ENCODE measurements at regions not wholly inside any gene's neighbourhood (a gene's known extent, or its start where the extent isn't known, plus 50 kb on each side); places are given as distances from the start of the nearest gene placed in this dataset.

DNA sequence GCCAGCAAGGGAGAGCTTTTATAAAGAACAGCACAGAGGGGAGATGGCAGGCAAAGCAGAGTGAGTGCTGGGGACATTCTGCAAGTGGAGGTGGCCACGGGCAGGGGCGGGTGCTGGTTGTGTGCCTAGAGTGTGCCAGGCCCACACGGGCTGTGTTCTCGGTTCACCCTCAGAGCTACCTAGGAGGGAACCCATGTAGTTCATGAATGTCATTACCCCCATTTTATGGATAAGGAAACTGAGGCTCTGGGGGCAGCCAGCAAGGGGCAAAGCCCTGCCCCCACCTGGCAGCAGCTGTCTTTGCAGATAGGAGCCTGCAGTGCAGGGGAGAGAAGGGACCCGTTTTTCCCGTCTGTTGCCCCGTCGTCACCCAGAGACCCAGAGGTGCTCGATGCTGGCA lies 85.2 kb upstream of the NCOR2 start:
- TF ChIP-seq, protein P1, sequence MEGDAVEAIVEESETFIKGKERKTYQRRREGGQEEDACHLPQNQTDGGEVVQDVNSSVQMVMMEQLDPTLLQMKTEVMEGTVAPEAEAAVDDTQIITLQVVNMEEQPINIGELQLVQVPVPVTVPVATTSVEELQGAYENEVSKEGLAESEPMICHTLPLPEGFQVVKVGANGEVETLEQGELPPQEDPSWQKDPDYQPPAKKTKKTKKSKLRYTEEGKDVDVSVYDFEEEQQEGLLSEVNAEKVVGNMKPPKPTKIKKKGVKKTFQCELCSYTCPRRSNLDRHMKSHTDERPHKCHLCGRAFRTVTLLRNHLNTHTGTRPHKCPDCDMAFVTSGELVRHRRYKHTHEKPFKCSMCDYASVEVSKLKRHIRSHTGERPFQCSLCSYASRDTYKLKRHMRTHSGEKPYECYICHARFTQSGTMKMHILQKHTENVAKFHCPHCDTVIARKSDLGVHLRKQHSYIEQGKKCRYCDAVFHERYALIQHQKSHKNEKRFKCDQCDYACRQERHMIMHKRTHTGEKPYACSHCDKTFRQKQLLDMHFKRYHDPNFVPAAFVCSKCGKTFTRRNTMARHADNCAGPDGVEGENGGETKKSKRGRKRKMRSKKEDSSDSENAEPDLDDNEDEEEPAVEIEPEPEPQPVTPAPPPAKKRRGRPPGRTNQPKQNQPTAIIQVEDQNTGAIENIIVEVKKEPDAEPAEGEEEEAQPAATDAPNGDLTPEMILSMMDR (IDR thresholded peaks at IDR 0.05; ENCODE audit: low read depth, low read length) = no peak
- DNase-seq (ENCODE audit: low read depth in 2 of 2) = no peak
- H3K4me3 ChIP-seq (replicated peaks in 1 of 2; ENCODE audit: low read depth in 2 of 2, low read length in 2 of 2) = no peak overlapping the region

DNA sequence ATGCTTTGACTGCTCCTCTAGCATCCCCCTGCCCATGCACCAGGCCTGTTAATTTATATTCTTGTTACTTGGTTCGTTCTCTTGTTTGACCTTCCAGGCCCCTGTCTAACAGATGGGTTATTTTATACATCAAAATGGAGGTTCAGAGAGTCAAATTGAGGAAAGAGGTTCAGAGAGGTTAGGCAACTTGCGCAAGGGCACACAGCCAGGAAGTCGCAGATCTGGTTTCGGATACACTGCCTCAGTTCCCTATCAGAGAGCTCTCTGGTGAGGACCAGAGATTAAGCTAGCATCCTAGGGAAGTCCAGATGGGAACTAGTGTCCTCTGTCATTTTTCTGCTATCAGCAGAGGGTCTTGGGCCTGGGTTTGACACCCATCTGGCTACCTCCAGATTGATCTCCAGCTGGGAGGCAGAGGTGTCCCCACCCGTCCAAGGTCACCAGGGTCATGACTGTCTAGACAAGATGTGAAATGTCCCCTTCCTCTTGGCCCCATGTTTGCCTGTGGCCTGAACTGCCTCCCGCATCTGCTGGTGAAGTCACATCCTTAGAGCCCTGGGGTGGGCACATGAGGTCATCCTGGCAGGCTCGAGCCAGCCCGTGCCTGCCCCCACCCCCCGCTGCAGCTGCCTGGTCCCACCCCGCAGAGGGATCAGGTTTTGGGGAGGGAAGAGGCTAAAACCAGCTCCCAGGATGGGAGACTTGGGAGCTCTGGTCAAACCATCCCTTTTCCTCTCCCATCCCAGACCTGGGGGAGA lies 84.3 kb upstream of the NCOR2 start:
- TF ChIP-seq, protein P1 (IDR thresholded peaks at IDR 0.05; ENCODE audit: low read depth, low read length) = no peak
- DNase-seq (ENCODE audit: low read depth in 2 of 2) = no peak

DNA sequence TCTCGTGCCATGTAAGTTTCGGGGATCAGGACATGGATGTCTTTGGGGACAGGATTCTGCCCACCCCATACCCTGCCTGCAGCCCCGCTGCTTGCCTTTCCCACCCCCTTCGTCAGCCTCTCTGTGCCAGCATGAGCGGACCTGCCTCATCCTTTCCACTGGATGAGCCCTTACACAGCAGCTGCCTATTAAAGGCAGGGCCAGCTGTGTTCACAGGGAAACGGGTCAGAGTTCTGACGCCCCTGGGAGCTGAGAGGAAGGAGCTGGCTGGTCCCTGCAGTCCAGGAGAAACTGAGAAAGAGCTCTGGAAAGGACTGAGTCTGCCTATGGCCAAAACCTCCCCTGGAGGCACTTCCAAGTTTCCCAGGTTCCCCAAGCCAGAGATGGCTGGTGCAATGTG lies 83.5 kb upstream of the NCOR2 start:
- TF ChIP-seq, protein P1 (IDR thresholded peaks at IDR 0.05; ENCODE audit: low read depth, low read length) = no peak
- no peak for DNase-seq (ENCODE audit: low read depth in 2 of 2)
- H3K4me3 ChIP-seq (replicated peaks in 1 of 2; ENCODE audit: low read depth in 2 of 2, low read length in 2 of 2) = no peak overlapping the region

More for the DNA sequence above, 84.3 kb upstream of the NCOR2 start:
- no peak overlapping the region for H3K4me3 ChIP-seq (replicated peaks in 1 of 2; ENCODE audit: low read depth in 2 of 2, low read length in 2 of 2)

DNA sequence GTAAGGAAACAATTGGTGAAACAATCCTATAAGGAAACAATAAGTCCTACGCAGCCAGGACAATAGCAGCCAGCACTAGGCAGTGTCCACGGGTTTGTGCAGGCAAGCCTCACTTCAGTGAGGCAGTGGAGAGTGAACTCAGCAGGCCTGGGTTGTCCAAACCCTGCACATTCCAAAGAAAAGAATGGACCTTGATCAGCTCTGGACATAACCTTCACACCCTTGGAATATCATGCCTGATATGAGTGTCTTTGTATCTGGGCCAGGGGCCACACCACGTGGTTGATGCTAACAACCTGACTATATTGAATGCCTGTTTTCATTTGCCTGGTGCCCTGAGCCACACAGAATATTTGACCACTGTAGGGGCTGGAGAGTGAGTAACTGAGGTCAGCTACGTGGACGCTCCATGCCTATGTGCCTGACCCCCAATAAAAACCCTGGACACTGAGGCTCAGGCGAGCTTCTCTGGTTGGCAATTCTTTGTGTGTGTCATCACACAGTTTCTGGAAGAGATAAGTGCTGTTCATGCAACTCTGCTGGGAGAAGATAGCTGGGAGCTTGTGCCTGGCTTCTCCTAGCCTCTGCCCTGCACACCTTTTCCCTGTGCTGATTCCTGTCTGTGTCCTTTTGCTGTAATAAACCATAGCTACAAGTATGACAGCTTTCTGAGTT lies 81.4 kb upstream of the NCOR2 start:
- TF ChIP-seq, protein P1 (IDR thresholded peaks at IDR 0.05; ENCODE audit: low read depth, low read length) = no peak
- no peak for DNase-seq (ENCODE audit: low read depth in 2 of 2)
- H3K4me3 ChIP-seq (replicated peaks in 1 of 2; ENCODE audit: low read depth in 2 of 2, low read length in 2 of 2) = no peak overlapping the region

DNA sequence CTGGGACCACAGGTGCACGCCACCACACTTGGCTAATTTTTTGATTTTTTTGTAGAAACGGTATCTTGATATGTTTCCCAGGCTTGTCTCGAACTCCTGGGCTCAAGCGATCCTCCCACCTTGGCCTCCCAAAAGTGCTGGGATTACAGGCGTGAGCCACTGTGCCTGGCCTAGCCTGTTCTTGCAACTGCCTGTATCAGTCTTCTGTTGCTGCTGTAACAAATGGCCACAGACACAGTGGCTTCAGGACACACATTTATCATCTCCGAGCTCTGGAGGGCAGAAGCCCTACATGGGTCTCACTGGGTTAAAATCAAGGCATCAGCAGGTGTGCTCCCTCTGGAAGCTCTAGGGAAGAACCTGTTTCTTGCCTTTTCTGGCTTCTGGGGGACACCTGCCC lies 79.9 kb upstream of the NCOR2 start:
- TF ChIP-seq, protein P1 (IDR thresholded peaks at IDR 0.05; ENCODE audit: low read depth, low read length) = no peak

DNA sequence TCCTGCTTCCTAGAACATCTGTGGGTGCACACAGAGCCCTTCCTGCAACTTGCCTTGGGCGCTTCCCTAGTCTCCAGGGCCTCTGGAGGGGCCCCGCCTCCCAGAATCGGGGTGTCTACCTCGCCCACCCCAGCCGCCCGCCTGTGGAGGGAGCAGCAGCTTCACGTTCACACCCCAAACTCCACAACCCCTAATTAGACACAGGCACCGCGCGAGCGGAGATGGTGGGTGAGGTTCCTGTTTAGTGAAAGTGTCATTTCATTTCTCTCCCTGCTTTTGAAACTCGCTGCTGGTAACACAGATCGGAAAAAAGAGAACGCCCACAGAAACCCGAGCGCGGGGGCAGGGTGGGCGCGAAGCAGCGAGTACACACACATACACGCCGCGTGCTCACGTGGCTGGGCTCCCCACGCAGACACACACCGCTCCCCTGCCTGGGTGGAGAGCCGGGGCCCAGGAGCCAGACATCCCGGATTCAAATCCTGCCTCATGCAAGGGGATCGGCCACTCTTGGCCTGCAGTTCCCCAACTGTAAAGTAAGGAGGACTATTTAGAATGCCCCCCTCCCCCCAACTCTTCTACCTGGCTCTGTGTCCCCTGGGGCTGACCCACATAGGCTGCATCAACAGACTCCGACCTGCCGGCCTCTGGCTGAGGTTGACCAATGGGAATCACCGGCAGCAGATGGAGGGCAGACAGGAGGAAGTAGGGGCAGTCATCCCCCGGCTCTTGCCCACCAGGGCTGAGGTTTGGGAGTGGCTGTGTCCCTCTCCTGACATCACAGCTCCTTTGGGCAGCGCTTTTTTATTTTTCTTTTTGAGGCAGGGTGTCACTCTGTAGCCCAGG lies 79.2 kb upstream of the NCOR2 start:
- no peak for DNase-seq (ENCODE audit: low read depth in 2 of 2)
- TF ChIP-seq, protein P1 (IDR thresholded peaks at IDR 0.05; ENCODE audit: low read depth, low read length) = no peak
- no peak overlapping the region for H3K4me3 ChIP-seq (replicated peaks in 1 of 2; ENCODE audit: low read depth in 2 of 2, low read length in 2 of 2)

More for the DNA sequence above, 79.9 kb upstream of the NCOR2 start:
- no peak overlapping the region for H3K4me3 ChIP-seq (replicated peaks in 1 of 2; ENCODE audit: low read depth in 2 of 2, low read length in 2 of 2)
- no peak for DNase-seq (ENCODE audit: low read depth in 2 of 2)

Data from cardiac fibroblast (primary cell).